GM21381 (cell line): ENCODE measurements at regions not wholly inside any gene's neighbourhood (a gene's known extent, or its start where the extent isn't known, plus 50 kb on each side); places are given as distances from the start of the nearest gene placed in this dataset.
"Not testable (repeated sequence)": the region's sequence is repeated elsewhere in the genome, so short reads cannot be mapped to it uniquely, and the experiment has no call there.

Source experiments
- ATAC-seq: cut with Tn5 transposase; IDR thresholded peaks from one replicate; pipeline ENCODE4 v1.9.1; 2021; ENCODE audit warnings: mild to moderate bottlenecking, moderate library complexity; ENCODE audit not compliant: unreplicated experiment

GRCh38 chr5:124554746-124555578, 191.5 kb downstream of the ZNF608 start:
- ATAC-seq = no peak

- no peak for ATAC-seq
Observed at GRCh38 chr5:124553911-124554310, 192.5 kb downstream of the ZNF608 start.

- ATAC-seq = no peak
Observed at GRCh38 chr5:124552526-124552925, 193.9 kb downstream of the ZNF608 start.

- ATAC-seq = no peak
Observed at GRCh38 chr5:124551939-124552279, 194.5 kb downstream of the ZNF608 start.

- no peak for ATAC-seq
Observed at GRCh38 chr5:124550731-124551130, 195.7 kb downstream of the ZNF608 start.

GRCh38 chr5:124549891-124550436, 196.5 kb downstream of the ZNF608 start:
- ATAC-seq = no peak

GRCh38 chr5:124546643-124547042, 199.8 kb downstream of the ZNF608 start:
- ATAC-seq = no peak

- ATAC-seq = peak; percentile 90
Observed at GRCh38 chr5:124544366-124545055, 201.9 kb downstream of the ZNF608 start.

- no peak for ATAC-seq
Observed at GRCh38 chr5:124538931-124539330, 207.5 kb downstream of the ZNF608 start.

GRCh38 chr5:124538191-124538590, 208.2 kb downstream of the ZNF608 start:
- ATAC-seq = no peak

- no peak for ATAC-seq
Observed at GRCh38 chr5:124537522-124537921, 208.9 kb downstream of the ZNF608 start.

- ATAC-seq = no peak
Observed at GRCh38 chr5:124537107-124537506, 209.3 kb downstream of the ZNF608 start.

GRCh38 chr5:124536333-124536732, 210.1 kb downstream of the ZNF608 start:
- ATAC-seq = no peak

- no peak for ATAC-seq
Observed at GRCh38 chr5:124530916-124531315, 215.5 kb downstream of the ZNF608 start.

- peak; percentile 48 for ATAC-seq
Observed at GRCh38 chr5:124528838-124529237, 217.6 kb downstream of the ZNF608 start.

GRCh38 chr5:124527220-124527991, 219.0 kb downstream of the ZNF608 start:
- ATAC-seq = no peak

- not testable (repeated sequence) for ATAC-seq
Observed at GRCh38 chr5:124526079-124526478, 220.4 kb downstream of the ZNF608 start.

GRCh38 chr5:124524552-124525232, 221.7 kb downstream of the ZNF608 start:
- ATAC-seq = peak; percentile 86

- ATAC-seq = no peak
Observed at GRCh38 chr5:124523897-124524296, 222.5 kb downstream of the ZNF608 start.

- no peak for ATAC-seq
Observed at GRCh38 chr5:124522992-124523391, 223.4 kb downstream of the ZNF608 start.
